Naive thymus-derived CD4-positive, alpha-beta T cell (primary cell): ENCODE measurements at regions not wholly inside any gene's neighbourhood (a gene's known extent, or its start where the extent isn't known, plus 50 kb on each side); places are given as distances from the start of the nearest gene placed in this dataset.

Experiments used
- ATAC-seq: fragments of 150-1000 bp; cut with Tn5 transposase; 2 replicates; pipeline ENCODE4 v1.10.0; 2021; ENCODE audit warnings: mild to moderate bottlenecking, moderate library complexity
- CTCF ChIA-PET: fragments of 350-600 bp; sonication (Branson Sonifier 250); formaldehyde crosslinking; loops from one replicate; lab custom pipeline; 2021; ENCODE audit warnings: antibody characterized with exemption; lab: Charles Lee
- POLR2A ChIA-PET: fragments of 350-600 bp; sonication (Branson Sonifier 250); formaldehyde crosslinking; loops from one replicate; lab custom pipeline; 2021; ENCODE audit warnings: antibody characterized with exemption, inconsistent platforms; lab: Charles Lee
- DNase-seq, 9 donors: peaks; one replicate each; pipeline versions ENCODE4 v3.0.0 to v3.0.0-alpha.2; 2020 to 2022; ENCODE audit warnings: mixed read lengths in 1 of 9
- H3K27ac ChIP-seq: one replicate; pipeline ENCODE4 v1.7.0; 2013; ENCODE audit warnings: mild to moderate bottlenecking, low read depth, low read length, moderate library complexity
- H3K27me3 ChIP-seq, 2 donors: one replicate each; pipeline ENCODE4 v1.7.0; 2013; ENCODE audit warnings: low read length in 2 of 2, mild to moderate bottlenecking in 2 of 2, moderate library complexity in 2 of 2; ENCODE audit not compliant: control insufficient read depth in 2 of 2, insufficient read depth in 2 of 2
- H3K36me3 ChIP-seq, 3 experiments: 1 replicate in 2 of 3; 2 replicates in 1 of 3; pipeline ENCODE4 v1.7.0; 2013; ENCODE audit warnings: low read length in 3 of 3, mild to moderate bottlenecking in 3 of 3, moderate library complexity in 1 of 3; ENCODE audit not compliant: insufficient read depth in 3 of 3, control insufficient read depth in 2 of 3
- H3K4me1 ChIP-seq, 2 donors: one replicate each; pipeline ENCODE4 v1.7.0; 2013; ENCODE audit warnings: low read length in 2 of 2, mild to moderate bottlenecking in 2 of 2, moderate library complexity in 1 of 2; ENCODE audit not compliant: control insufficient read depth in 2 of 2, insufficient read depth in 2 of 2
- H3K4me3 ChIP-seq: 2 replicates; pipeline ENCODE4 v1.7.0; 2013; ENCODE audit warnings: mild to moderate bottlenecking, low read length
- H3K9me3 ChIP-seq, 3 experiments: 1 replicate in 2 of 3; 2 replicates in 1 of 3; pipeline ENCODE4 v1.7.0; 2013; ENCODE audit warnings: low read length in 3 of 3; ENCODE audit not compliant: control insufficient read depth in 2 of 3
- H3K27ac Mint-ChIP-seq, 9 donors: one replicate each; pipeline ENCODE4 v1.8.0; 2020 to 2022; ENCODE audit warnings: mixed read lengths in 9 of 9, mild to moderate bottlenecking in 8 of 9, moderate library complexity in 5 of 9, inconsistent platforms in 2 of 9
- H3K27me3 Mint-ChIP-seq, 5 donors: one replicate each; pipeline ENCODE4 v1.8.0; 2021 to 2022; ENCODE audit warnings: mixed read lengths in 5 of 5, mild to moderate bottlenecking in 1 of 5
- H3K36me3 Mint-ChIP-seq, 5 donors: one replicate each; pipeline ENCODE4 v1.8.0; 2020 to 2022; ENCODE audit warnings: mixed read lengths in 5 of 5, mild to moderate bottlenecking in 3 of 5, inconsistent platforms in 1 of 5
- H3K4me1 Mint-ChIP-seq, 7 donors: one replicate each; pipeline ENCODE4 v1.8.0; 2020 to 2022; ENCODE audit warnings: mixed read lengths in 7 of 7, mild to moderate bottlenecking in 3 of 7, inconsistent platforms in 1 of 7
- H3K4me3 Mint-ChIP-seq, 10 donors: one replicate each; pipeline ENCODE4 v1.8.0; 2020 to 2022; ENCODE audit warnings: mild to moderate bottlenecking in 10 of 10, mixed read lengths in 10 of 10, moderate library complexity in 6 of 10, inconsistent platforms in 2 of 10
- H3K9me3 Mint-ChIP-seq, 11 donors: one replicate each; pipeline ENCODE4 v1.8.0; 2020 to 2022; ENCODE audit warnings: mixed read lengths in 11 of 11, mild to moderate bottlenecking in 4 of 11, inconsistent platforms in 1 of 11, moderate library complexity in 1 of 11
- intact Hi-C, 2 donors: fragments of 100-400 bp; cut with micrococcal nuclease; formaldehyde crosslinking; loops; one replicate each; pipeline ENCODE4 v1.15.1; 2023

GRCh38 chr16:82329504-82330192 lies 159.6 kb upstream of the MPHOSPH6 start:
- Mint-ChIP-seq H3K27ac (no peak overlapping the region), H3K9me3 (peaks cover 0 to 7% (median 0%) of the 10 kb centered on the region in 11 donors), H3K27me3 (peaks cover 0 to 18% (median 14%) of the 10 kb centered on the region in 5 donors), H3K4me3 (no peak overlapping the region), H3K36me3 (no peaks in the 10 kb centered on the region), H3K4me1 (no peaks in the 10 kb centered on the region)
- ATAC-seq: no peak
- POLR2A ChIA-PET: no interaction called here
- no peak for DNase-seq
- Histone ChIP-seq H3K27ac (no peak overlapping the region), H3K4me3 (no peak overlapping the region), H3K36me3 (no peaks in the 10 kb centered on the region), H3K9me3 (no peaks in the 10 kb centered on the region), H3K27me3 (no peaks in the 10 kb centered on the region), H3K4me1 (no peaks in the 10 kb centered on the region)
- CTCF ChIA-PET: no interaction called here
- intact Hi-C loops: no loop called here

GRCh38 chr16:82328881-82329469 lies 159.0 kb upstream of the MPHOSPH6 start:
- H3K9me3 Mint-ChIP-seq: peaks cover 0 to 13% (median 6%) of the 10 kb centered on the region in 11 donors

GRCh38 chr16:82323171-82323570 lies 153.1 kb upstream of the MPHOSPH6 start:
- DNase-seq (no peak), ATAC-seq (no peak)
- intact Hi-C loops: no loop called here
- no peak overlapping the region for H3K4me3 Mint-ChIP-seq
- H3K9me3 ChIP-seq: no peaks in the 10 kb centered on the region
- peaks cover 5 to 17% (median 10%) of the 10 kb centered on the region in 5 donors for H3K27me3 Mint-ChIP-seq
- H3K4me1 Mint-ChIP-seq: no peaks in the 10 kb centered on the region
- POLR2A ChIA-PET: no interaction called here
- peaks cover 0 to 26% (median 12%) of the 10 kb centered on the region in 11 donors for H3K9me3 Mint-ChIP-seq
- H3K4me3 ChIP-seq: no peak overlapping the region
- H3K27ac ChIP-seq: no peak overlapping the region
- CTCF ChIA-PET: no interaction called here
- H3K27ac Mint-ChIP-seq: no peak overlapping the region
- no peaks in the 10 kb centered on the region for H3K36me3 Mint-ChIP-seq
- no peaks in the 10 kb centered on the region for H3K4me1 ChIP-seq
- no peaks in the 10 kb centered on the region for H3K27me3 ChIP-seq
- H3K36me3 ChIP-seq: no peaks in the 10 kb centered on the region

More at GRCh38 chr16:82328881-82329469, 159.0 kb upstream of the MPHOSPH6 start:
- DNase-seq (no peak), ATAC-seq (no peak)
- Histone ChIP-seq H3K27me3 (no peaks in the 10 kb centered on the region), H3K9me3 (no peaks in the 10 kb centered on the region), H3K4me3 (no peak overlapping the region), H3K36me3 (no peaks in the 10 kb centered on the region), H3K27ac (no peak overlapping the region), H3K4me1 (no peaks in the 10 kb centered on the region)
- no peak overlapping the region for H3K27ac Mint-ChIP-seq
- CTCF ChIA-PET: no interaction called here
- H3K4me1 Mint-ChIP-seq: no peaks in the 10 kb centered on the region
- intact Hi-C loops: no loop called here
- H3K27me3 Mint-ChIP-seq: peaks cover 0 to 16% (median 14%) of the 10 kb centered on the region in 5 donors
- POLR2A ChIA-PET: no interaction called here
- H3K4me3 Mint-ChIP-seq: no peak overlapping the region
- H3K36me3 Mint-ChIP-seq: no peaks in the 10 kb centered on the region

- intact Hi-C loops: no loop called here
- Mint-ChIP-seq H3K36me3 (no peaks in the 10 kb centered on the region), H3K9me3 (peaks cover 0 to 25% (median 12%) of the 10 kb centered on the region in 11 donors), H3K27me3 (peaks cover 5 to 12% (median 9%) of the 10 kb centered on the region in 5 donors), H3K4me1 (no peaks in the 10 kb centered on the region), H3K4me3 (no peak overlapping the region), H3K27ac (no peak overlapping the region)
- Histone ChIP-seq H3K27me3 (no peaks in the 10 kb centered on the region), H3K4me3 (no peak overlapping the region), H3K4me1 (no peaks in the 10 kb centered on the region), H3K9me3 (no peaks in the 10 kb centered on the region), H3K36me3 (no peaks in the 10 kb centered on the region), H3K27ac (no peak overlapping the region)
- POLR2A ChIA-PET: no interaction called here
- ATAC-seq: no peak
- DNase-seq: no peak
- CTCF ChIA-PET: no interaction called here
Measured at GRCh38 chr16:82322177-82322576, 152.2 kb upstream of the MPHOSPH6 start.

GRCh38 chr16:82319038-82319437 lies 149.0 kb upstream of the MPHOSPH6 start:
- ChIA-PET POLR2A (no interaction called here), CTCF (no interaction called here)
- H3K4me3 Mint-ChIP-seq: no peak overlapping the region
- peaks cover 0 to 11% (median 5%) of the 10 kb centered on the region in 5 donors for H3K27me3 Mint-ChIP-seq
- DNase-seq: no peak
- Histone ChIP-seq H3K27me3 (no peaks in the 10 kb centered on the region), H3K4me1 (no peaks in the 10 kb centered on the region), H3K27ac (no peak overlapping the region), H3K36me3 (no peaks in the 10 kb centered on the region), H3K4me3 (no peak overlapping the region), H3K9me3 (no peaks in the 10 kb centered on the region)
- H3K27ac Mint-ChIP-seq: no peak overlapping the region
- H3K9me3 Mint-ChIP-seq: peaks cover 0 to 14% (median 8%) of the 10 kb centered on the region in 11 donors
- intact Hi-C loops: no loop called here
- H3K36me3 Mint-ChIP-seq: no peaks in the 10 kb centered on the region
- no peak for ATAC-seq
- no peaks in the 10 kb centered on the region for H3K4me1 Mint-ChIP-seq

GRCh38 chr16:82317411-82318167 lies 147.6 kb upstream of the MPHOSPH6 start:
- H3K27me3 ChIP-seq: no peaks in the 10 kb centered on the region
- no peaks in the 10 kb centered on the region for H3K4me1 ChIP-seq
- no peaks in the 10 kb centered on the region for H3K4me1 Mint-ChIP-seq
- peaks cover 0 to 26% (median 10%) of the 10 kb centered on the region in 5 donors for H3K27me3 Mint-ChIP-seq
- DNase-seq (no peak), ATAC-seq (no peak)
- ChIA-PET CTCF (interaction anchor here (1.0 kb wide), 1 partner anchor 9 kb away, joined by 3 read pairs; no protein-coding TSS in a partner anchor), POLR2A (no interaction called here)
- H3K36me3 ChIP-seq: no peaks in the 10 kb centered on the region
- peaks cover 0 to 10% (median 2%) of the 10 kb centered on the region in 11 donors for H3K9me3 Mint-ChIP-seq
- H3K27ac ChIP-seq: no peak overlapping the region
- peaks cover 0 to 3% (median 0%) of the 10 kb centered on the region in 5 donors for H3K36me3 Mint-ChIP-seq
- no peak overlapping the region for H3K27ac Mint-ChIP-seq
- no peak overlapping the region for H3K4me3 Mint-ChIP-seq
- no peaks in the 10 kb centered on the region for H3K9me3 ChIP-seq
- H3K4me3 ChIP-seq: no peak overlapping the region
- intact Hi-C loops: no loop called here
